ENCODE measurements at regions not wholly inside any gene's neighbourhood (a gene's known extent, or its start where the extent isn't known, plus 50 kb on each side); places are given as distances from the start of the nearest gene placed in this dataset.

GRCh38 chr13:111968336-111969010 lies 98.5 kb upstream of the SOX1 start (continued):
- TF ChIP-seq YY1 (IDR thresholded peaks at IDR 0.05; ENCODE audit: low read depth, low read length) (no peak), RAD21 (IDR thresholded peaks at IDR 0.05 in 1 of 2, conservative IDR thresholded peaks at IDR 0.05 in 1 of 2; ENCODE audit: low read depth in 2 of 2, low read length in 2 of 2) (no peak), CTCF (IDR thresholded peaks at IDR 0.05; ENCODE audit: control extremely low read depth in 1 of 3, insufficient read depth in 1 of 3, low read depth in 1 of 3, low read length in 3 of 3) (no peak), PHF8 (conservative IDR thresholded peaks at IDR 0.05; ENCODE audit: low read depth, low read length) (no peak), NANOG (IDR thresholded peaks at IDR 0.05; ENCODE audit: insufficient read depth, low read depth, low read length, poor library complexity, severe bottlenecking) (no peak), HDAC2 (IDR thresholded peaks at IDR 0.05; ENCODE audit: borderline replicate concordance in 1 of 2, low read depth in 2 of 2, low read length in 2 of 2) (no peak)
